Smooth muscle cell (in vitro differentiated cells): ENCODE measurements at regions not wholly inside any gene's neighbourhood (a gene's known extent, or its start where the extent isn't known, plus 50 kb on each side); places are given as distances from the start of the nearest gene placed in this dataset.

ENCODE experiments used
- DNase-seq: peaks from one replicate; lab custom pipeline; 2025; ENCODE audit not compliant: unreplicated experiment; lab: John Stamatoyannopoulos, UW
- H2AFZ ChIP-seq: fragments of 200-600 bp; sonication (generic); 2 replicates; pipeline ENCODE4 v1.6.0; 2016; ENCODE audit warnings: antibody characterized with exemption, low read depth, mild to moderate bottlenecking
- H3F3A ChIP-seq: fragments of 200-600 bp; sonication (generic); 2 replicates; pipeline ENCODE4 v1.6.0; 2017; ENCODE audit warnings: antibody characterized with exemption, low read depth
- H3K27ac ChIP-seq: fragments of 200-600 bp; sonication (generic); 2 replicates; pipeline ENCODE4 v1.5.1; 2016; ENCODE audit warnings: low read depth, mild to moderate bottlenecking
- H3K27me3 ChIP-seq: fragments of 200-600 bp; sonication (generic); 2 replicates; pipeline ENCODE4 v1.6.1; 2016; ENCODE audit warnings: low read depth, mild to moderate bottlenecking
- H3K36me3 ChIP-seq: fragments of 200-600 bp; sonication (generic); 2 replicates; pipeline ENCODE4 v1.5.1; 2016; ENCODE audit warnings: low read depth
- H3K4me1 ChIP-seq: fragments of 200-600 bp; sonication (generic); 2 replicates; pipeline ENCODE4 v1.5.1; 2016; ENCODE audit warnings: low read depth
- H3K4me2 ChIP-seq: fragments of 200-600 bp; sonication (generic); 2 replicates; pipeline ENCODE4 v1.6.0; 2016; ENCODE audit warnings: mild to moderate bottlenecking
- H3K4me3 ChIP-seq: fragments of 200-600 bp; sonication (generic); 2 replicates; pipeline ENCODE4 v1.5.1; 2016; ENCODE audit warnings: mild to moderate bottlenecking
- H3K79me2 ChIP-seq: fragments of 200-600 bp; sonication (generic); 2 replicates; pipeline ENCODE4 v1.6.0; 2016; ENCODE audit warnings: low read depth, mild to moderate bottlenecking
- H3K9ac ChIP-seq: fragments of 200-600 bp; sonication (generic); 2 replicates; pipeline ENCODE4 v1.6.0; 2016; ENCODE audit warnings: low read depth
- H3K9me3 ChIP-seq: fragments of 200-600 bp; sonication (generic); replicated peaks from 2 replicates; pipeline ENCODE4 v1.5.1; 2016; ENCODE audit warnings: low read depth
- H4K20me1 ChIP-seq: fragments of 200-600 bp; sonication (generic); 2 replicates; pipeline ENCODE4 v1.6.0; 2016; ENCODE audit warnings: low read depth
- CTCF ChIP-seq: fragments of 200-600 bp; sonication (generic); IDR thresholded peaks from 2 replicates; pipeline ENCODE4 v1.5.1; 2017; ENCODE audit warnings: borderline replicate concordance, mild to moderate bottlenecking, antibody characterized with exemption; ENCODE audit not compliant: insufficient read depth, poor library complexity, severe bottlenecking
- WGBS: methylation state at CpG from one replicate; pipeline ENCODE4 v1.1.7; 2016; ENCODE audit warnings: low lambda C conversion rate; 5-methylcytosine and 5-hydroxymethylcytosine counted together

GRCh38 chr4:57448452-57448851 is 338.3 kb upstream of the IGFBP7 start:
- H4K20me1 ChIP-seq, result no peaks in the 10 kb centered on the region
- H3K36me3 ChIP-seq, result no peaks in the 10 kb centered on the region
- H3K9ac ChIP-seq, result no peak overlapping the region
- no peaks in the 10 kb centered on the region for H3K79me2 ChIP-seq
- 93% methylated on average over 4 of the region's 4 CpGs for WGBS
- peaks cover 4% of the 10 kb centered on the region for H3K27me3 ChIP-seq
- H3K4me1 ChIP-seq, result no peaks in the 10 kb centered on the region
- no peak overlapping the region for H3K27ac ChIP-seq
- no peak for DNase-seq
- H3F3A ChIP-seq, result no peaks in the 10 kb centered on the region
- H3K9me3 ChIP-seq, result no peaks in the 10 kb centered on the region
- TF ChIP-seq CTCF, result no peak
- no peak overlapping the region for H2AFZ ChIP-seq
- no peak overlapping the region for H3K4me3 ChIP-seq
- no peak overlapping the region for H3K4me2 ChIP-seq

- no peak for TF ChIP-seq CTCF
- Histone ChIP-seq H3K4me3 (no peak overlapping the region), H3K4me1 (no peaks in the 10 kb centered on the region), H3K36me3 (no peaks in the 10 kb centered on the region), H3K9me3 (no peaks in the 10 kb centered on the region), H3K27ac (no peak overlapping the region), H2AFZ (no peak overlapping the region), H4K20me1 (no peaks in the 10 kb centered on the region), H3K79me2 (no peaks in the 10 kb centered on the region), H3K9ac (no peak overlapping the region), H3K27me3 (peaks cover 4% of the 10 kb centered on the region), H3K4me2 (no peak overlapping the region), H3F3A (no peaks in the 10 kb centered on the region)
- 88% methylated on average over 3 of the region's 3 CpGs for WGBS
- DNase-seq, result no peak
Observed at GRCh38 chr4:57446266-57446665, 336.1 kb upstream of the IGFBP7 start.

GRCh38 chr4:57445686-57446085 is 335.5 kb upstream of the IGFBP7 start:
- H4K20me1 ChIP-seq, result no peaks in the 10 kb centered on the region
- H3K27me3 ChIP-seq, result peaks cover 4% of the 10 kb centered on the region
- no peaks in the 10 kb centered on the region for H3F3A ChIP-seq
- H3K4me1 ChIP-seq, result no peaks in the 10 kb centered on the region
- H3K27ac ChIP-seq, result no peak overlapping the region
- no peaks in the 10 kb centered on the region for H3K9me3 ChIP-seq
- H3K79me2 ChIP-seq, result no peaks in the 10 kb centered on the region
- H2AFZ ChIP-seq, result no peak overlapping the region
- H3K36me3 ChIP-seq, result no peaks in the 10 kb centered on the region
- no peak for TF ChIP-seq CTCF
- H3K4me3 ChIP-seq, result no peak overlapping the region
- DNase-seq, result no peak
- H3K4me2 ChIP-seq, result no peak overlapping the region
- H3K9ac ChIP-seq, result no peak overlapping the region

- H3K27ac ChIP-seq, result no peak overlapping the region
- 93% methylated on average over 4 of the region's 4 CpGs for WGBS
- H3K79me2 ChIP-seq, result no peaks in the 10 kb centered on the region
- no peak for TF ChIP-seq CTCF
- no peaks in the 10 kb centered on the region for H4K20me1 ChIP-seq
- H3K9ac ChIP-seq, result no peak overlapping the region
- no peak overlapping the region for H3K4me2 ChIP-seq
- H3K9me3 ChIP-seq, result no peaks in the 10 kb centered on the region
- no peak overlapping the region for H2AFZ ChIP-seq
- H3K4me1 ChIP-seq, result no peaks in the 10 kb centered on the region
- H3K4me3 ChIP-seq, result no peak overlapping the region
- DNase-seq, result no peak
- H3K36me3 ChIP-seq, result no peaks in the 10 kb centered on the region
- no peaks in the 10 kb centered on the region for H3F3A ChIP-seq
- H3K27me3 ChIP-seq, result peaks cover 4% of the 10 kb centered on the region
Observed at GRCh38 chr4:57444671-57445070, 334.5 kb upstream of the IGFBP7 start.
